A549 (cell line): ENCODE measurements at regions not wholly inside any gene's neighbourhood (a gene's known extent, or its start where the extent isn't known, plus 50 kb on each side); places are given as distances from the start of the nearest gene placed in this dataset.

Experiments used
- ATAC-seq, 2 experiments: fragments of 200-7000 bp in 1 of 2; fragments of >200 bp in 1 of 2; cut with Nextera tagmentation in 1 of 2; cut with Tn5 transposase in 1 of 2; 3 replicates each; pipeline versions ENCODE4 v1.8.0 to v1.9.1; 2018 to 2020; ENCODE audit warnings: mild to moderate bottlenecking in 1 of 2, moderate library complexity in 1 of 2
- CTCF ChIA-PET: fragments of 300-600 bp; sonication (Branson Sonifier 250); formaldehyde crosslinking; extraction: SDS; loops from one replicate; lab custom pipeline; 2021; ENCODE audit warnings: antibody characterized with exemption, inconsistent platforms; lab: Yijun Ruan, JAX
- POLR2A ChIA-PET: fragments of 350-600 bp; formaldehyde crosslinking; extraction: SDS; loops from one replicate; lab custom pipeline; 2021; ENCODE audit warnings: antibody characterized with exemption, inconsistent platforms; lab: Yijun Ruan, JAX
- DNase-seq, 2 experiments: peaks; one replicate each; pipeline versions ENCODE4 v3.0.0 to v3.0.0-alpha.2; 2011 to 2016; ENCODE audit warnings: low read depth in 1 of 2, low spot score in 1 of 2
- FAIRE-seq: peaks from 2 replicates; lab custom pipeline; 2011; peaks lifted over from hg19 to GRCh38; lab: Jason Lieb, UNC
- H3K27ac ChIP-seq, 2 experiments: fragments of >200 bp; sonication (Bioruptor Twin); formaldehyde crosslinking; 3 replicates each; pipeline ENCODE4 v1.5.1; 2016 to 2017
- H3K4me1 ChIP-seq: fragments of >200 bp; sonication (Bioruptor Twin); formaldehyde crosslinking; 3 replicates; pipeline ENCODE4 v1.6.1; 2016
- H3K4me2 ChIP-seq: fragments of >200 bp; sonication (Bioruptor Twin); formaldehyde crosslinking; 3 replicates; pipeline ENCODE4 v1.6.1; 2016
- H3K4me3 ChIP-seq: fragments of >200 bp; sonication (Bioruptor Twin); formaldehyde crosslinking; 3 replicates; pipeline ENCODE4 v1.5.1; 2016
- H3K9me3 ChIP-seq: fragments of >200 bp; sonication (Bioruptor Twin); formaldehyde crosslinking; 3 replicates; pipeline ENCODE4 v1.6.1; 2016
- CEBPB ChIP-seq, 2 experiments: fragments of >200 bp in 1 of 2; sonication (Bioruptor Twin) in 1 of 2; formaldehyde crosslinking in 1 of 2; IDR thresholded peaks; 2 replicates each; pipeline ENCODE4 v1.6.1; 2012 to 2016
- EHMT2 ChIP-seq: fragments of 200-600 bp; sonication (generic); IDR thresholded peaks from 2 replicates; pipeline ENCODE4 v1.6.1; 2016; ENCODE audit warnings: antibody characterized with exemption, low read depth, mild to moderate bottlenecking, moderate library complexity
- EP300 ChIP-seq, 2 experiments: fragments of >200 bp; sonication (Bioruptor Twin); formaldehyde crosslinking; IDR thresholded peaks; 2 replicates in 1 of 2; 3 replicates in 1 of 2; pipeline ENCODE4 v1.6.1; 2016 to 2017
- FOSL2 ChIP-seq, 2 experiments: fragments of 450-650 bp in 1 of 2; fragments of >200 bp in 1 of 2; sonication (Bioruptor Twin) in 1 of 2; formaldehyde crosslinking; IDR thresholded peaks; 2 replicates each; pipeline versions ENCODE4 v1.5.0 to v1.6.1; 2016 to 2020; ENCODE audit warnings: mild to moderate bottlenecking in 1 of 2, moderate library complexity in 1 of 2
- GATA3 ChIP-seq: IDR thresholded peaks from 2 replicates; pipeline ENCODE4 v1.6.1; 2012; ENCODE audit warnings: borderline replicate concordance
- HDAC2 ChIP-seq: fragments of 200-600 bp; sonication (generic); IDR thresholded peaks from 2 replicates; pipeline ENCODE4 v1.6.1; 2016
- HOXA7 ChIP-seq: fragments of 250-450 bp; sonication (Bioruptor Pico); IDR thresholded peaks from 2 replicates; pipeline ENCODE4 v1.5.0; 2020; ENCODE audit warnings: mild to moderate bottlenecking, moderate library complexity
- HOXB13 ChIP-seq: fragments of 250-450 bp; sonication (Bioruptor Pico); IDR thresholded peaks from 2 replicates; pipeline ENCODE4 v1.5.0; 2020; ENCODE audit warnings: low read depth, mild to moderate bottlenecking, moderate library complexity
- HOXB5 ChIP-seq: fragments of 250-450 bp; sonication (Bioruptor Pico); IDR thresholded peaks from 2 replicates; pipeline ENCODE4 v1.5.0; 2020; ENCODE audit warnings: mild to moderate bottlenecking, moderate library complexity
- JUN ChIP-seq, 2 experiments: fragments of >200 bp; sonication (Bioruptor Twin); formaldehyde crosslinking; IDR thresholded peaks; 2 replicates in 1 of 2; 3 replicates in 1 of 2; pipeline ENCODE4 v1.6.1; 2016 to 2017
- JUNB ChIP-seq: fragments of >200 bp; sonication (Bioruptor Twin); formaldehyde crosslinking; IDR thresholded peaks from 2 replicates; pipeline ENCODE4 v1.6.1; 2016
- MAFK ChIP-seq: fragments of 450-650 bp; IDR thresholded peaks from 2 replicates; pipeline ENCODE4 v1.6.1; 2014; ENCODE audit not compliant: partially characterized antibody
- NR3C1 ChIP-seq: fragments of >200 bp; sonication (Bioruptor Twin); formaldehyde crosslinking; IDR thresholded peaks from 3 replicates; pipeline ENCODE4 v1.6.1; 2017
- PHF8 ChIP-seq: fragments of 200-600 bp; sonication (generic); IDR thresholded peaks from 2 replicates; pipeline ENCODE4 v1.6.1; 2016; ENCODE audit warnings: low read depth, mild to moderate bottlenecking, antibody characterized with exemption, moderate library complexity, borderline replicate concordance
- POLR2AphosphoS2 ChIP-seq: conservative IDR thresholded peaks from 2 replicates; pipeline ENCODE4 v1.6.1; 2012; ENCODE audit warnings: low read length, improper control_type of control experiment, inconsistent platforms
- WGBS: methylation state at CpG from one replicate; pipeline ENCODE4 v1.1.6; 2017; ENCODE audit errors: missing lambda C conversion rate; 5-methylcytosine and 5-hydroxymethylcytosine counted together
- TF ChIP-seq, protein P1 (sequence below): IDR thresholded peaks from 2 replicates; pipeline ENCODE4 v1.6.1; 2012
- TF ChIP-seq, protein P2 (sequence below): fragments of 250-450 bp; sonication (Bioruptor Pico); IDR thresholded peaks from 2 replicates; pipeline ENCODE4 v1.5.0; 2021; ENCODE audit warnings: mild to moderate bottlenecking, moderate library complexity, borderline replicate concordance
- TF ChIP-seq, protein P3 (sequence below): fragments of >200 bp; sonication (Bioruptor Twin); formaldehyde crosslinking; IDR thresholded peaks from 2 replicates; pipeline ENCODE4 v1.6.1; 2016

DNA sequence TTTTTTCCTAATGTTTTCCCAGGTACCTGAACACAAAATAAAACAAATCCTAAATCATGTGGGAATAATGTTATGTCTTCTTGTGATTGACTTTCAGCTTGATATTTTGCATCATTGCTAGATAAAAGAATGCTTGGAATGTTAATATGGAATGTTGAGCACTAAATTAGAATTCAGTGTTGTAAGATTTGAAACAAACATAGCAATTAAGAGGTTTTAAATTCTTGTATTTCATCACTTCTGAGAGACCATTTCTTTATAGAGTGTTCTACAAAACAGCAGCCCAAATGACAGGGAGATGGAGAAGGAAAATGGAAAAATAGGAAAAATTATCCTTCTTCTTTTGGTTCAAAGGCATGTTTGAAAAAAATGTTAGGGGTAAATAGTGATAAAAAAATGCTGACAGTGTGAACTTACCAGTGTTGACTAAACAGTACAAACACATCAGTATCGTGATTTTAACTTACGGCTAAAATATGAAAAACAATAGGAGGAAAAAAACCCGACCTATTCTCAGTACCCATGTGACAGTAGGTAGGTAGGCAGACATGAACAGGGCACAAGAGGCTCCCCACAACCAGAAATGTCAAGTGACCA is 102.6 kb upstream of the PDE5A start:
- ATAC-seq = no peak
- no peak for FAIRE-seq
- peak overlapping the region; percentile 47; the same call in 2 of the 3 replicates for H3K4me2 ChIP-seq
- H3K4me1 ChIP-seq = peaks cover 30% of the 10 kb centered on the region
- TF ChIP-seq HOXA7 (CRISPR knock-in tag) = no peak
- peak; percentile 66 for TF ChIP-seq MAFK
- no peak for DNase-seq
- CTCF ChIA-PET = no interaction called here
- no peak overlapping the region for H3K4me3 ChIP-seq
- no peak overlapping the region for H3K27ac ChIP-seq
- 79% methylated on average over 3 of the region's 3 CpGs for WGBS
- POLR2A ChIA-PET = no interaction called here
- H3K9me3 ChIP-seq = no peaks in the 10 kb centered on the region

DNA sequence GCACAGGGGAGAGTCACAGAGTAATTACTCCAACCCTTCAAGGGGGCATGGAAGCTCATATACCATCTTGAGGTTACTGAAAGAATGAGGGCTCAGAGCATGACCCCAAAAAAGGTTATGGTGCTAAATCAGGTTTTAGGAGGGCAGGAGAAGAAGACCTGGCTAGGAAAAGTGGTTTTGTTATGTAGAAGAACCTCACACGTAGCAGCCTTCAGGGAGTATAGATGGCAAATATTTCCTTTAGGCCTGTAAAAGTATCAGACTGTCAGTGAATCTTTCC is 102.0 kb upstream of the PDE5A start:
- Histone ChIP-seq H3K4me3 (no peak overlapping the region), H3K27ac (no peak overlapping the region), H3K4me2 (peak overlapping the region; percentile 47), H3K4me1 (peaks cover 30% of the 10 kb centered on the region), H3K9me3 (no peaks in the 10 kb centered on the region)
- CTCF ChIA-PET = no interaction called here
- POLR2A ChIA-PET = no interaction called here
- ATAC-seq (peak in 1 of 2 experiments; percentile 32; a peak in 2 of 6 replicates), FAIRE-seq (no peak), DNase-seq (no peak)
- WGBS = 37% methylated on average over 1 of the region's 1 CpG
- TF ChIP-seq NR3C1 = no peak
- TF ChIP-seq HOXB5 (CRISPR knock-in tag) = no peak
- TF ChIP-seq POLR2AphosphoS2 = no peak
- TF ChIP-seq, protein P1, sequence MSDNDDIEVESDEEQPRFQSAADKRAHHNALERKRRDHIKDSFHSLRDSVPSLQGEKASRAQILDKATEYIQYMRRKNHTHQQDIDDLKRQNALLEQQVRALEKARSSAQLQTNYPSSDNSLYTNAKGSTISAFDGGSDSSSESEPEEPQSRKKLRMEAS = no peak
- TF ChIP-seq EHMT2 = no peak
- TF ChIP-seq, protein P2, sequence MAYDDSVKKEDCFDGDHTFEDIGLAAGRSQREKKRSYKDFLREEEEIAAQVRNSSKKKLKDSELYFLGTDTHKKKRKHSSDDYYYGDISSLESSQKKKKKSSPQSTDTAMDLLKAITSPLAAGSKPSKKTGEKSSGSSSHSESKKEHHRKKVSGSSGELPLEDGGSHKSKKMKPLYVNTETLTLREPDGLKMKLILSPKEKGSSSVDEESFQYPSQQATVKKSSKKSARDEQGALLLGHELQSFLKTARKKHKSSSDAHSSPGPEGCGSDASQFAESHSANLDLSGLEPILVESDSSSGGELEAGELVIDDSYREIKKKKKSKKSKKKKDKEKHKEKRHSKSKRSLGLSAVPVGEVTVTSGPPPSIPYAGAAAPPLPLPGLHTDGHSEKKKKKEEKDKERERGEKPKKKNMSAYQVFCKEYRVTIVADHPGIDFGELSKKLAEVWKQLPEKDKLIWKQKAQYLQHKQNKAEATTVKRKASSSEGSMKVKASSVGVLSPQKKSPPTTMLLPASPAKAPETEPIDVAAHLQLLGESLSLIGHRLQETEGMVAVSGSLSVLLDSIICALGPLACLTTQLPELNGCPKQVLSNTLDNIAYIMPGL (CRISPR knock-in tag) = no peak
- TF ChIP-seq, protein P3, sequence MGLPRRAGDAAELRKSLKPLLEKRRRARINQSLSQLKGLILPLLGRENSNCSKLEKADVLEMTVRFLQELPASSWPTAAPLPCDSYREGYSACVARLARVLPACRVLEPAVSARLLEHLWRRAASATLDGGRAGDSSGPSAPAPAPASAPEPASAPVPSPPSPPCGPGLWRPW = no peak
- TF ChIP-seq EP300 (IDR thresholded peaks at IDR 0.05) = no peak
- TF ChIP-seq, all 56 proteins: peak for 0

DNA sequence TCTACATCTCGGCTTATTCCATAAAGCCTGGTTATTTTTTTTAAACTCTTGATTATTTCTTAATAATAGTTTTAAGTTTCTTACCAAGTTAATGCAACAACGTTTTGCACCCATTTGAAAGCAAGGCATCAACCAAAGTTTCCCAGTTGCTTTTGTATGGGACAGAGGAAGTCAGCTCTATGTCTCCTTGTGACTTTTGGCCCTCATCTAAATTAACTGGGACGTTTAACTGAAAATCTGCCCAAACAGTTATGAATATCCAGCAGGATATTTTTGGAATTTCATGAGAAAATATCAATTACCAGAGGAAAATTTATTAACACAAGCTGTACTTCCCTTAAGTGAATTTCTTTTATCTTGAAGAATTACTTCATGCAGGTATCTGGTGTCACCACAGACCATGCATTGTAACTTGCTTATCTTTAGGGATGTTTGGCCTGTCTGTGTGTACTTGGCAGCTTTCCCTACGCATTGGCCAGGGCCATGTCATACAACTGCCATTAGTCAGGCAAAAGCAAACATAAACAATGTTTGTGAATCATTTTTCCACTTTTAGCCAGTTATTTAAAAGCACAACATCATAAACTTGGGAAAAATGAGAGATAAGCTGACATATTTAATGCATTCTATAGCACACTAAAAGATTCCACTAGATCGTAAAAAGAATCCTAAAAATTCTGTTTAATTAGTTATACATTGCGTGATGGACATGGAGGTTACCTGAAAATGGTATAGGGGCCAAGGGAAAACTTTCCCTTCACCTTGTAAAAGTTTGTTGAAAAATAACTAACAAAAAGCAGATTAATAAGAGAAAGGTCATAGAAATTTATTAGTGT is 101.4 kb upstream of the PDE5A start:
- Histone ChIP-seq H3K4me1 (peaks cover 25% of the 10 kb centered on the region), H3K4me3 (no peak overlapping the region)
- FAIRE-seq = no peak
- WGBS = 22% methylated on average over 6 of the region's 6 CpGs
- ChIA-PET POLR2A (no interaction called here), CTCF (no interaction called here)
- TF ChIP-seq JUN (IDR thresholded peaks at IDR 0.05) = peak in 1 of 2 experiments; percentile 36; a peak in 2 of 5 replicates
- TF ChIP-seq GATA3 = peak; percentile 85
- TF ChIP-seq PHF8 = no peak
- no peak for TF ChIP-seq FOSL2 (IDR thresholded peaks at IDR 0.05)
- peak; percentile 77 for TF ChIP-seq FOSL2 (CRISPR knock-in tag; IDR thresholded peaks at IDR 0.05)
- TF ChIP-seq, protein P1 = peak; percentile 22; the same call in 1 of the 2 replicates
- TF ChIP-seq EP300 (IDR thresholded peaks at IDR 0.05) = peak in 1 of 2 experiments; percentile 20; a peak in 1 of 5 replicates
- no peak for TF ChIP-seq HDAC2
- peak; percentile 80 for TF ChIP-seq JUNB
- no peak for TF ChIP-seq POLR2AphosphoS2
- TF ChIP-seq CEBPB (IDR thresholded peaks at IDR 0.05) = peak in 1 of 2 experiments; percentile 25; a peak in 1 of 4 replicates
- no peak for TF ChIP-seq HOXB13 (CRISPR knock-in tag)
- TF ChIP-seq, all 56 proteins: peak for 7
- H3K4me2 ChIP-seq = peak overlapping the region; percentile 47
- H3K9me3 ChIP-seq = no peaks in the 10 kb centered on the region
- DNase-seq = peak; percentile 26 to 76
- no peak overlapping the region for H3K27ac ChIP-seq
- ATAC-seq = peak; percentile 95 to 96
